DND-41 (cell line): ENCODE measurements at regions not wholly inside any gene's neighbourhood (a gene's known extent, or its start where the extent isn't known, plus 50 kb on each side); places are given as distances from the start of the nearest gene placed in this dataset.

Experiments used
- ATAC-seq: fragments of 200-7000 bp; cut with Tn5 transposase; 3 replicates; pipeline ENCODE4 v1.9.1; 2021; ENCODE audit warnings: low read depth; ENCODE audit not compliant: insufficient read depth
- DNase-seq: peaks from one replicate; pipeline ENCODE4 v3.0.0-alpha.2; 2020
- H2AFZ ChIP-seq: 2 replicates; pipeline ENCODE4 v1.6.0; 2012; ENCODE audit warnings: low read depth, low read length
- H3K27ac ChIP-seq: 2 replicates; pipeline ENCODE4 v1.5.1; 2012; ENCODE audit warnings: low read length, inconsistent platforms
- H3K27me3 ChIP-seq: fragments of 200-600 bp; sonication (generic); 2 replicates; pipeline ENCODE4 v1.6.0; 2012; ENCODE audit warnings: low read length, mild to moderate bottlenecking, inconsistent platforms; ENCODE audit not compliant: insufficient read depth, poor library complexity
- H3K36me3 ChIP-seq: 2 replicates; pipeline ENCODE4 v1.5.1; 2012; ENCODE audit warnings: low read length, inconsistent platforms; ENCODE audit not compliant: insufficient read depth
- H3K4me1 ChIP-seq: 2 replicates; pipeline ENCODE4 v1.5.1; 2012; ENCODE audit warnings: mild to moderate bottlenecking, low read length; ENCODE audit not compliant: insufficient read depth
- H3K4me2 ChIP-seq: 2 replicates; pipeline ENCODE4 v1.6.0; 2012; ENCODE audit warnings: mild to moderate bottlenecking, moderate library complexity, low read length, inconsistent platforms; ENCODE audit not compliant: insufficient read depth
- H3K4me3 ChIP-seq, 2 experiments: fragments of 200-600 bp in 1 of 2; shearing (Covaris generic) in 1 of 2; 2 replicates each; pipeline ENCODE4 v1.5.1; 2012 to 2016; ENCODE audit warnings: inconsistent platforms in 2 of 2, low read length in 2 of 2, mild to moderate bottlenecking in 2 of 2, low read depth in 1 of 2, moderate library complexity in 1 of 2
- H3K79me2 ChIP-seq: 2 replicates; pipeline ENCODE4 v1.6.0; 2012; ENCODE audit warnings: low read length, inconsistent platforms; ENCODE audit not compliant: insufficient read depth
- H3K9ac ChIP-seq: 2 replicates; pipeline ENCODE4 v1.6.0; 2012; ENCODE audit warnings: low read depth, mild to moderate bottlenecking, inconsistent platforms, low read length, moderate library complexity
- H3K9me3 ChIP-seq: 2 replicates; pipeline ENCODE4 v1.5.1; 2012; ENCODE audit warnings: low read length, moderate library complexity, mild to moderate bottlenecking, inconsistent platforms; ENCODE audit not compliant: insufficient read depth, severe bottlenecking
- H4K20me1 ChIP-seq: 2 replicates; pipeline ENCODE4 v1.6.0; 2012; ENCODE audit warnings: low read length; ENCODE audit not compliant: insufficient read depth
- EZH2 ChIP-seq: IDR thresholded peaks from 3 replicates; pipeline ENCODE4 v1.6.1; 2012; ENCODE audit warnings: borderline replicate concordance, low read depth, mild to moderate bottlenecking, moderate library complexity, low read length, inconsistent platforms; ENCODE audit not compliant: severe bottlenecking
- TF ChIP-seq, protein P1 (sequence below): IDR thresholded peaks from 2 replicates; pipeline ENCODE4 v1.5.1; 2012; ENCODE audit warnings: borderline replicate concordance, low read length, moderate library complexity, mild to moderate bottlenecking; ENCODE audit not compliant: poor library complexity, severe bottlenecking; ENCODE audit errors: extremely low read depth

DNA sequence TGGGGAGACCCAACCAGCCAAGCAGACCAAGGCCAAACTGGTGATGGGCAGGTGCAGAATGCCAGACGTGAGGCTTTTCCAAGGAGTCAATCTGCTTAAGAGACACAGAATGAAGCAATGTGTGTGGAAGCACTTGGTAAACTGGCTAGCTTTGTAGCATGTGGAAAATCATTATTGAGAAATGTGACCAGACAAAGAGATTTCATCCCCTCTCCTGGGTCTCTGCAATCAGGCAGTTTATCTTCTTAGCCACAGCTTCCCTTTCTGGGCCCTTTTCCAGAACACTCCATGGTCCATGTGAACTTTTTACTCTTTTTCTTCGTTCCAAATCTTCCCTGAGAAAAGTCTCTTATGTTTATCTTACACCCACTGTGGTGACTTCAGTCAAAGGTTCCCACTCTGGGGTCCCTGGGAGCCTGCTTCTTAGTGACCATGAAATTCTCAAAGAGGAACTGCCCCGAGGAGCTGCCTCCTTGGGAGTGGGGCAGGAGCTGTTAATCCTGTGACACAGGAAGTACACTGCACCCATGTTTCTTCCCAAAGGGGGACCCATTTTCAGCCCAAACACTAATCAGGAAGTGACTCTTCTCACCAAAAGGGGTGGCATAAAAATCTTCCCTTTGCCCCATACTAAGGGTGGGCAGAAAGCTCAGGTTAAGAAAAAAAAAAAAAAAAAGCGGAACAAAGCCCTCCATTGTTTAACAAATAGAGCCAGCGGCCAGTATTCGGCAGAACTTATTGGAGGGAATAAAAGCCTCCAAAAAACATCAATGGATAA is 346.2 kb upstream of the ASIC2 start:
- no peak overlapping the region for H3K27ac ChIP-seq
- no peak overlapping the region for H3K4me3 ChIP-seq
- H3K4me1 ChIP-seq, result no peaks in the 10 kb centered on the region
- TF ChIP-seq EZH2, result no peak
- TF ChIP-seq, protein P1, sequence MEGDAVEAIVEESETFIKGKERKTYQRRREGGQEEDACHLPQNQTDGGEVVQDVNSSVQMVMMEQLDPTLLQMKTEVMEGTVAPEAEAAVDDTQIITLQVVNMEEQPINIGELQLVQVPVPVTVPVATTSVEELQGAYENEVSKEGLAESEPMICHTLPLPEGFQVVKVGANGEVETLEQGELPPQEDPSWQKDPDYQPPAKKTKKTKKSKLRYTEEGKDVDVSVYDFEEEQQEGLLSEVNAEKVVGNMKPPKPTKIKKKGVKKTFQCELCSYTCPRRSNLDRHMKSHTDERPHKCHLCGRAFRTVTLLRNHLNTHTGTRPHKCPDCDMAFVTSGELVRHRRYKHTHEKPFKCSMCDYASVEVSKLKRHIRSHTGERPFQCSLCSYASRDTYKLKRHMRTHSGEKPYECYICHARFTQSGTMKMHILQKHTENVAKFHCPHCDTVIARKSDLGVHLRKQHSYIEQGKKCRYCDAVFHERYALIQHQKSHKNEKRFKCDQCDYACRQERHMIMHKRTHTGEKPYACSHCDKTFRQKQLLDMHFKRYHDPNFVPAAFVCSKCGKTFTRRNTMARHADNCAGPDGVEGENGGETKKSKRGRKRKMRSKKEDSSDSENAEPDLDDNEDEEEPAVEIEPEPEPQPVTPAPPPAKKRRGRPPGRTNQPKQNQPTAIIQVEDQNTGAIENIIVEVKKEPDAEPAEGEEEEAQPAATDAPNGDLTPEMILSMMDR, result no peak
- no peaks in the 10 kb centered on the region for H3K27me3 ChIP-seq
- H3K36me3 ChIP-seq, result no peaks in the 10 kb centered on the region
- H3K4me2 ChIP-seq, result no peak overlapping the region
- no peak for ATAC-seq
- H3K9ac ChIP-seq, result no peak overlapping the region
- H2AFZ ChIP-seq, result no peak overlapping the region
- H3K9me3 ChIP-seq, result no peaks in the 10 kb centered on the region
- no peak for DNase-seq
- no peaks in the 10 kb centered on the region for H4K20me1 ChIP-seq
- H3K79me2 ChIP-seq, result no peaks in the 10 kb centered on the region

DNA sequence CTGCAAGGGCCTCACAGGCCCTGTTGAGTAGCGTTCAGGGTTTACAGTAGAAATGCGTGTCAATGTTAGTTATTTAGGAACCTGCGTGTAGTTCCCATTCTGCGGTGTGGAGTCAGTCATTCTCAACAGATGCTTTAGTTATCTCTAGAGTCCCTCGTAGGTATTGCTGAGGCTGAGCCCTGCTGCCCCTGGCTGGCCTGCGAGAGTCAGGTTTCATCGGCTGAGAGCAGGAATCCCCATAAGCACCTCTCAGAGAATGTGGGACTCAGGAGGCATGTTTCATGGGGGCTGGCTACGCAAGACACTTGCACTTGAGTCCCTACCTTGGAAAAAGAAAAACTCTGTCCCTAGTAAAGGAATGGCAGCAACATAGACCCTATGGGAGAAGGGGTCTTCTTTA is 347.5 kb upstream of the ASIC2 start:
- no peaks in the 10 kb centered on the region for H3K27me3 ChIP-seq
- ATAC-seq, result no peak

DNA sequence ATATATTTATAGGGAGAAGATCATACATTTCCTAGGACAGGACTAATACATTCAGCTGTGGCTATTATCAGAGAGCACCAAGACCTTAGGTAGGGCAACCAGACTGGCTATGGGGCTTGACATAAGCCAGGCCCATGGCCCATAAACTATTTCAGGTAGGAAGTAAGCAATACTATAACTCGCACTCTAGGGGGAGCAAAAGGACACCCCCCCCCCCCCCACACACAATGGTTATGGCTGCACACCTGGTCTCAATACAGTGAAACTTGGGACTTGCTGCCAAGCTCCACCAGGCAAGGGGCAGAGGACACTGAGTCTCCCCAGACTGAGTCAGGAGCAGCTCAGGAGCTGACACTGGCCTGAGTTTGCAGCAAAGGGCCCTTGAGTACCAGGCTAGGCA is 348.9 kb upstream of the ASIC2 start:
- H3K9ac ChIP-seq, result no peak overlapping the region
- no peaks in the 10 kb centered on the region for H4K20me1 ChIP-seq
- H3K36me3 ChIP-seq, result no peaks in the 10 kb centered on the region
- ATAC-seq (peak; percentile 47; the same call in 2 of the 3 replicates), DNase-seq (no peak)
- TF ChIP-seq EZH2, result no peak
- TF ChIP-seq, protein P1, result peak; percentile 44
- H3K27ac ChIP-seq, result no peak overlapping the region
- no peaks in the 10 kb centered on the region for H3K27me3 ChIP-seq
- H3K4me3 ChIP-seq, result no peak overlapping the region
- no peak overlapping the region for H3K4me2 ChIP-seq
- no peak overlapping the region for H2AFZ ChIP-seq
- H3K79me2 ChIP-seq, result no peaks in the 10 kb centered on the region
- no peaks in the 10 kb centered on the region for H3K4me1 ChIP-seq
- H3K9me3 ChIP-seq, result no peaks in the 10 kb centered on the region

More for the DNA sequence above, 347.5 kb upstream of the ASIC2 start:
- DNase-seq, result no peak
- H3K79me2 ChIP-seq, result no peaks in the 10 kb centered on the region
- H3K4me3 ChIP-seq, result no peak overlapping the region
- H3K9me3 ChIP-seq, result no peaks in the 10 kb centered on the region
- no peak overlapping the region for H2AFZ ChIP-seq
- H3K27ac ChIP-seq, result no peak overlapping the region
- no peak overlapping the region for H3K9ac ChIP-seq
- TF ChIP-seq EZH2, result no peak
- TF ChIP-seq, protein P1, result no peak
- no peak overlapping the region for H3K4me2 ChIP-seq
- H3K36me3 ChIP-seq, result no peaks in the 10 kb centered on the region
- H3K4me1 ChIP-seq, result no peaks in the 10 kb centered on the region
- H4K20me1 ChIP-seq, result no peaks in the 10 kb centered on the region

DNA sequence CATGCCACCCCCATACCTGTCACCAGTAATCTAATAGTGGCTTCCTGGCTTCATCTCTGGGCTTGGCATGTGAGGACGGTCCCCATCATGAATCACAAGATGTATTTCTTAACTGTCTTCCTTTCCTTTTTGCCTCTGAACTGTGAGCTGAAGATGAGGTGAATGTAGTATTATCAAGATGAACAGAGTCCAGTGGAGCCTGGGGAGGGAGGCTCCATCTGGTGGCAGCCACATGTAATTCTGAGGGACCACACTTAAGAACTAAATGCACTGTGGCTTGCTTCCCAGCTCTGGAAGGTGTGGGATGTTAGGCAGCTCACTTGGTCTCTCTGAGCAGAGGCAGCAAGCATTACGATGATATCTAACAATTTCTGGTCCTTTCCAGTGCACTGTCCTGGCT is 354.9 kb upstream of the ASIC2 start:
- no peaks in the 10 kb centered on the region for H3K27me3 ChIP-seq
- no peak for ATAC-seq
- TF ChIP-seq, protein P1, result peak; percentile 51
- TF ChIP-seq EZH2, result no peak

More for the DNA sequence above, 354.9 kb upstream of the ASIC2 start:
- no peak overlapping the region for H2AFZ ChIP-seq
- no peak overlapping the region for H3K4me3 ChIP-seq
- no peaks in the 10 kb centered on the region for H3K36me3 ChIP-seq
- no peaks in the 10 kb centered on the region for H3K9me3 ChIP-seq
- H3K9ac ChIP-seq, result no peak overlapping the region
- no peaks in the 10 kb centered on the region for H3K79me2 ChIP-seq
- no peak overlapping the region for H3K4me2 ChIP-seq
- no peak overlapping the region for H3K27ac ChIP-seq
- no peak for DNase-seq
- no peaks in the 10 kb centered on the region for H4K20me1 ChIP-seq
- H3K4me1 ChIP-seq, result no peaks in the 10 kb centered on the region
